ENCODE measurements at regions not wholly inside any gene's neighbourhood (a gene's known extent, or its start where the extent isn't known, plus 50 kb on each side); places are given as distances from the start of the nearest gene placed in this dataset.

DNA sequence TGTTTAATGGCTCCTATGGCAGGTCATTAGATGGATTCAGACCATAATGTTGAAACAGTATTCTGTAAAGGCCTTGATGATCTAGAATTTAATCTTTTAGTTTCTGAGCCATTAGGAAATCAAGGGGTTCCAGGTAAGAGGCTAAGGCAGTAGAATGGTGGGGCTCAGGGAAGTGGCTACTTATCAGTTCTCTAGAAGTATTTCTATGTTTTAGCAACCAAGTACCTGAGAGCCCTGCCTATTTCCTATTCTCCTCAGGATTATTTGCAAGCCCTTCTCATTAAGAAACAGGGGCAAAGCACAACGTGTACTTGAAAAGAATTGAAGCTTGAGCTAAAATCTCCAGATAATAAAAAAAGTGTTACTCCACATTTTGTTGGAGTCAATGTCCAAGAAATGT lies 646.5 kb downstream of the RNF144B start:
- no peak for TF ChIP-seq POLR2A (IDR thresholded peaks at IDR 0.05; ENCODE audit: low read depth, low read length)
- TF ChIP-seq TAF1 (IDR thresholded peaks at IDR 0.05; ENCODE audit: low read depth, low read length): no peak
- TF ChIP-seq SPI1 (IDR thresholded peaks at IDR 0.05; ENCODE audit: low read depth, low read length): no peak
- TF ChIP-seq POLR2AphosphoS5 (IDR thresholded peaks at IDR 0.05; ENCODE audit: low read depth, low read length): no peak
- TF ChIP-seq POU2F2 (IDR thresholded peaks at IDR 0.05; ENCODE audit: low read depth, low read length): no peak
- TF ChIP-seq PAX5 (IDR thresholded peaks at IDR 0.05; ENCODE audit: insufficient read depth, low read length, severe bottlenecking): no peak
